8988T (cell line): ENCODE measurements at regions not wholly inside any gene's neighbourhood (a gene's known extent, or its start where the extent isn't known, plus 50 kb on each side); places are given as distances from the start of the nearest gene placed in this dataset.
"Not testable (repeated sequence)": the region's sequence is repeated elsewhere in the genome, so short reads cannot be mapped to it uniquely, and the experiment has no call there.

ENCODE experiments used
- DNase-seq: peaks from one replicate; pipeline ENCODE4 v3.0.0; 2011

- no peak for DNase-seq
These were observed 145.6 kb downstream of the HSD17B3 start for GRCh38 chr9:96156171-96156974.

GRCh38 chr9:96154081-96154480 is 147.9 kb downstream of the HSD17B3 start:
- DNase-seq = no peak

GRCh38 chr9:96152550-96152949 is 149.4 kb downstream of the HSD17B3 start:
- DNase-seq = no peak

- no peak for DNase-seq
These were observed 151.4 kb downstream of the HSD17B3 start for GRCh38 chr9:96150324-96151227.

GRCh38 chr9:96149533-96150280 is 152.3 kb downstream of the HSD17B3 start:
- DNase-seq = no peak

- no peak for DNase-seq
These were observed 153.1 kb downstream of the HSD17B3 start for GRCh38 chr9:96148634-96149532.

GRCh38 chr9:96147029-96147428 is 154.9 kb downstream of the HSD17B3 start:
- not testable (repeated sequence) for DNase-seq

GRCh38 chr9:96141666-96142065 is 160.3 kb downstream of the HSD17B3 start:
- DNase-seq = no peak

GRCh38 chr9:96141128-96141474 is 160.9 kb downstream of the HSD17B3 start:
- DNase-seq = no peak

- no peak for DNase-seq
These were observed 161.5 kb downstream of the HSD17B3 start for GRCh38 chr9:96140296-96141127.

- DNase-seq = no peak
These were observed 162.2 kb downstream of the HSD17B3 start for GRCh38 chr9:96139592-96140295.

- DNase-seq = no peak
These were observed 163.4 kb downstream of the HSD17B3 start for GRCh38 chr9:96138616-96139015.

GRCh38 chr9:96137671-96138429 is 164.1 kb downstream of the HSD17B3 start:
- no peak for DNase-seq

- no peak for DNase-seq
These were observed 164.8 kb downstream of the HSD17B3 start for GRCh38 chr9:96136992-96137670.

GRCh38 chr9:96135753-96136290 is 166.2 kb downstream of the HSD17B3 start:
- DNase-seq = no peak

- DNase-seq = no peak
These were observed 166.8 kb downstream of the HSD17B3 start for GRCh38 chr9:96135076-96135752.

GRCh38 chr9:96133321-96134021 is 168.5 kb downstream of the HSD17B3 start:
- no peak for DNase-seq

GRCh38 chr9:96131825-96132224 is 170.2 kb downstream of the HSD17B3 start:
- no peak for DNase-seq
